ENCODE measurements at regions not wholly inside any gene's neighbourhood (a gene's known extent, or its start where the extent isn't known, plus 50 kb on each side); places are given as distances from the start of the nearest gene placed in this dataset.
A peak's percentile ranks its signal among the peaks of the same experiment; 100 is the strongest.

- Mint-ChIP-seq H3K4me1 (ENCODE audit: low read depth) (peaks cover 12% of the 10 kb centered on the region), H3K27ac (no peak overlapping the region), H3K36me3 (ENCODE audit: low read depth) (no peaks in the 10 kb centered on the region), H3K4me3 (no peak overlapping the region), H3K9me3 (peaks cover 6% of the 10 kb centered on the region), H3K27me3 (ENCODE audit: insufficient read depth) (peaks cover 4% of the 10 kb centered on the region)
- DNase-seq (ENCODE audit: low spot score), result no peak
- intact Hi-C loops (cut with micrococcal nuclease), result no loop called here
Measured at GRCh38 chr9:105854026-105854782, 159.9 kb downstream of the TMEM38B start.

GRCh38 chr9:105854783-105855724, 160.7 kb downstream of the TMEM38B start:
- Mint-ChIP-seq H3K36me3 (ENCODE audit: low read depth) (no peaks in the 10 kb centered on the region), H3K9me3 (peaks cover 6% of the 10 kb centered on the region), H3K27me3 (ENCODE audit: insufficient read depth) (peaks cover 9% of the 10 kb centered on the region), H3K27ac (no peak overlapping the region), H3K4me3 (no peak overlapping the region), H3K4me1 (ENCODE audit: low read depth) (peaks cover 18% of the 10 kb centered on the region)
- intact Hi-C loops (cut with micrococcal nuclease), result no loop called here
- no peak for DNase-seq (ENCODE audit: low spot score)

GRCh38 chr9:105855987-105856386, 161.6 kb downstream of the TMEM38B start:
- H3K4me3 Mint-ChIP-seq, result no peak overlapping the region
- H3K36me3 Mint-ChIP-seq (ENCODE audit: low read depth), result no peaks in the 10 kb centered on the region
- H3K4me1 Mint-ChIP-seq (ENCODE audit: low read depth), result peaks cover 18% of the 10 kb centered on the region
- no peak for DNase-seq (ENCODE audit: low spot score)
- H3K27me3 Mint-ChIP-seq (ENCODE audit: insufficient read depth), result peaks cover 12% of the 10 kb centered on the region
- H3K27ac Mint-ChIP-seq, result no peak overlapping the region
- peaks cover 6% of the 10 kb centered on the region for H3K9me3 Mint-ChIP-seq
- intact Hi-C loops (cut with micrococcal nuclease), result no loop called here

- Mint-ChIP-seq H3K9me3 (peaks cover 6% of the 10 kb centered on the region), H3K4me1 (ENCODE audit: low read depth) (peaks cover 18% of the 10 kb centered on the region), H3K36me3 (ENCODE audit: low read depth) (no peaks in the 10 kb centered on the region), H3K27ac (no peak overlapping the region), H3K4me3 (no peak overlapping the region), H3K27me3 (ENCODE audit: insufficient read depth) (peaks cover 15% of the 10 kb centered on the region)
- intact Hi-C loops (cut with micrococcal nuclease), result no loop called here
- no peak for DNase-seq (ENCODE audit: low spot score)
Measured at GRCh38 chr9:105858006-105858690, 163.8 kb downstream of the TMEM38B start.

GRCh38 chr9:105858877-105859276, 164.5 kb downstream of the TMEM38B start:
- peak overlapping the region; percentile 38 for H3K27ac Mint-ChIP-seq
- H3K4me3 Mint-ChIP-seq, result peak overlapping the region; percentile 43
- DNase-seq (ENCODE audit: low spot score), result no peak
- peaks cover 15% of the 10 kb centered on the region for H3K27me3 Mint-ChIP-seq (ENCODE audit: insufficient read depth)
- H3K36me3 Mint-ChIP-seq (ENCODE audit: low read depth), result no peaks in the 10 kb centered on the region
- intact Hi-C loops (cut with micrococcal nuclease), result no loop called here
- peaks cover 6% of the 10 kb centered on the region for H3K9me3 Mint-ChIP-seq
- peaks cover 18% of the 10 kb centered on the region for H3K4me1 Mint-ChIP-seq (ENCODE audit: low read depth)

GRCh38 chr9:105859428-105860091, 165.2 kb downstream of the TMEM38B start:
- Mint-ChIP-seq H3K9me3 (peaks cover 6% of the 10 kb centered on the region), H3K27ac (peak overlapping the region; percentile 38), H3K4me1 (ENCODE audit: low read depth) (peaks cover 18% of the 10 kb centered on the region), H3K4me3 (peak overlapping the region; percentile 43), H3K27me3 (ENCODE audit: insufficient read depth) (peaks cover 18% of the 10 kb centered on the region), H3K36me3 (ENCODE audit: low read depth) (no peaks in the 10 kb centered on the region)
- intact Hi-C loops (cut with micrococcal nuclease), result no loop called here
- DNase-seq (ENCODE audit: low spot score), result no peak

GRCh38 chr9:105860516-105860915, 166.2 kb downstream of the TMEM38B start:
- peaks cover 18% of the 10 kb centered on the region for H3K4me1 Mint-ChIP-seq (ENCODE audit: low read depth)
- H3K27ac Mint-ChIP-seq, result no peak overlapping the region
- intact Hi-C loops (cut with micrococcal nuclease), result no loop called here
- peaks cover 18% of the 10 kb centered on the region for H3K27me3 Mint-ChIP-seq (ENCODE audit: insufficient read depth)
- H3K9me3 Mint-ChIP-seq, result peaks cover 6% of the 10 kb centered on the region
- no peaks in the 10 kb centered on the region for H3K36me3 Mint-ChIP-seq (ENCODE audit: low read depth)
- H3K4me3 Mint-ChIP-seq, result no peak overlapping the region
- DNase-seq (ENCODE audit: low spot score), result no peak

- peaks cover 25% of the 10 kb centered on the region for H3K27me3 Mint-ChIP-seq (ENCODE audit: insufficient read depth)
- H3K27ac Mint-ChIP-seq, result no peak overlapping the region
- no peak for DNase-seq (ENCODE audit: low spot score)
- H3K36me3 Mint-ChIP-seq (ENCODE audit: low read depth), result no peaks in the 10 kb centered on the region
- H3K4me3 Mint-ChIP-seq, result no peak overlapping the region
- H3K9me3 Mint-ChIP-seq, result peaks cover 6% of the 10 kb centered on the region
- peaks cover 18% of the 10 kb centered on the region for H3K4me1 Mint-ChIP-seq (ENCODE audit: low read depth)
- intact Hi-C loops (cut with micrococcal nuclease), result no loop called here
Measured at GRCh38 chr9:105861972-105862371, 167.6 kb downstream of the TMEM38B start.

GRCh38 chr9:105864248-105864898, 170.0 kb downstream of the TMEM38B start:
- Mint-ChIP-seq H3K4me3 (no peak overlapping the region), H3K36me3 (ENCODE audit: low read depth) (no peaks in the 10 kb centered on the region), H3K9me3 (no peaks in the 10 kb centered on the region), H3K27me3 (ENCODE audit: insufficient read depth) (peaks cover 33% of the 10 kb centered on the region), H3K27ac (no peak overlapping the region), H3K4me1 (ENCODE audit: low read depth) (peaks cover 4% of the 10 kb centered on the region)
- intact Hi-C loops (cut with micrococcal nuclease), result no loop called here
- no peak for DNase-seq (ENCODE audit: low spot score)

- intact Hi-C loops (cut with micrococcal nuclease), result no loop called here
- no peak for DNase-seq (ENCODE audit: low spot score)
Measured at GRCh38 chr9:105865285-105865684, 170.9 kb downstream of the TMEM38B start.

GRCh38 chr9:105871540-105871939, 177.2 kb downstream of the TMEM38B start:
- DNase-seq (ENCODE audit: low spot score), result no peak
- Mint-ChIP-seq H3K9me3 (no peaks in the 10 kb centered on the region), H3K27ac (no peak overlapping the region), H3K27me3 (ENCODE audit: insufficient read depth) (peaks cover 13% of the 10 kb centered on the region), H3K4me3 (no peak overlapping the region), H3K4me1 (ENCODE audit: low read depth) (no peaks in the 10 kb centered on the region), H3K36me3 (ENCODE audit: low read depth) (no peaks in the 10 kb centered on the region)
- intact Hi-C loops (cut with micrococcal nuclease), result no loop called here

More at GRCh38 chr9:105865285-105865684, 170.9 kb downstream of the TMEM38B start:
- H3K4me1 Mint-ChIP-seq (ENCODE audit: low read depth), result no peaks in the 10 kb centered on the region
- H3K27ac Mint-ChIP-seq, result no peak overlapping the region
- no peaks in the 10 kb centered on the region for H3K36me3 Mint-ChIP-seq (ENCODE audit: low read depth)
- H3K4me3 Mint-ChIP-seq, result no peak overlapping the region
- H3K27me3 Mint-ChIP-seq (ENCODE audit: insufficient read depth), result peaks cover 29% of the 10 kb centered on the region
- H3K9me3 Mint-ChIP-seq, result no peaks in the 10 kb centered on the region

- Mint-ChIP-seq H3K4me1 (ENCODE audit: low read depth) (no peaks in the 10 kb centered on the region), H3K4me3 (no peak overlapping the region), H3K27ac (no peak overlapping the region), H3K27me3 (ENCODE audit: insufficient read depth) (peaks cover 8% of the 10 kb centered on the region), H3K9me3 (no peaks in the 10 kb centered on the region), H3K36me3 (ENCODE audit: low read depth) (no peaks in the 10 kb centered on the region)
- intact Hi-C loops (cut with micrococcal nuclease), result no loop called here
- no peak for DNase-seq (ENCODE audit: low spot score)
Measured at GRCh38 chr9:105873801-105874200, 179.5 kb downstream of the TMEM38B start.

Measured in activated T-helper 1 cell treated with anti-CD3 and anti-CD28 coated beads, Interleukin-12 subunit alpha, Interleukin-12 subunit beta, Interleukin-2, Interleukin-4 antibody, amounts not matched to agents 30 ng/mL and 10 ng/mL and 1 ng/mL, durations not matched to agents 14 hours and 24 hours and 36 hours (primary cell).